ENCODE measurements at regions not wholly inside any gene's neighbourhood (a gene's known extent, or its start where the extent isn't known, plus 50 kb on each side); places are given as distances from the start of the nearest gene placed in this dataset.

DNA sequence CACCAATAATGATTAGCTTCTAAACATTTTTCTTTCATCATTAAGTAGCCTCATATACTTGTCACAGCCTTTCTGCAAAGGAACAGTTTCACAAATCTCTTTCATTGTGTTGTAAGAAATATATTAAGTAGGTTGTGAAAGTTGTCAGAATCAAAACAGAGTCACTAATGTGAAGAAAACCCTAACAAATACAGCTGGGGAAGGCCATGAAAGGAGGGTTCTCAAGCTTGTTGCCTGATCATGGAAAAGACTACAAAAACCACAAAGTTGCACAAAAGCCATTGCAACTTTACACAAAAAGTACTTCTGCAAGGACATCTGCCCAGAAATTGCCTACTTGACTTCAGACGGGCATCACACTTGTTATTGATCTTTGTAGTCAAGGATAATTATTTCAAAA, 216.1 kb downstream of the ALDH8A1 start:
- Histone ChIP-seq H3K4me1 (no peaks in the 10 kb centered on the region), H3K9me3 (no peaks in the 10 kb centered on the region), H3K27ac (no peak overlapping the region), H3K27me3 (no peaks in the 10 kb centered on the region), H3K4me3 (no peak overlapping the region), H3K36me3 (no peaks in the 10 kb centered on the region)
- WGBS (ENCODE audit: insufficient coverage, low coverage, low lambda C conversion rate, missing lambda C conversion rate), result 71% methylated on average over 1 of the region's 1 CpG
- TF ChIP-seq POLR2A (IDR thresholded peaks at IDR 0.05), result no peak
- TF ChIP-seq, protein P1, sequence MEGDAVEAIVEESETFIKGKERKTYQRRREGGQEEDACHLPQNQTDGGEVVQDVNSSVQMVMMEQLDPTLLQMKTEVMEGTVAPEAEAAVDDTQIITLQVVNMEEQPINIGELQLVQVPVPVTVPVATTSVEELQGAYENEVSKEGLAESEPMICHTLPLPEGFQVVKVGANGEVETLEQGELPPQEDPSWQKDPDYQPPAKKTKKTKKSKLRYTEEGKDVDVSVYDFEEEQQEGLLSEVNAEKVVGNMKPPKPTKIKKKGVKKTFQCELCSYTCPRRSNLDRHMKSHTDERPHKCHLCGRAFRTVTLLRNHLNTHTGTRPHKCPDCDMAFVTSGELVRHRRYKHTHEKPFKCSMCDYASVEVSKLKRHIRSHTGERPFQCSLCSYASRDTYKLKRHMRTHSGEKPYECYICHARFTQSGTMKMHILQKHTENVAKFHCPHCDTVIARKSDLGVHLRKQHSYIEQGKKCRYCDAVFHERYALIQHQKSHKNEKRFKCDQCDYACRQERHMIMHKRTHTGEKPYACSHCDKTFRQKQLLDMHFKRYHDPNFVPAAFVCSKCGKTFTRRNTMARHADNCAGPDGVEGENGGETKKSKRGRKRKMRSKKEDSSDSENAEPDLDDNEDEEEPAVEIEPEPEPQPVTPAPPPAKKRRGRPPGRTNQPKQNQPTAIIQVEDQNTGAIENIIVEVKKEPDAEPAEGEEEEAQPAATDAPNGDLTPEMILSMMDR (IDR thresholded peaks at IDR 0.05), result no peak
- ATAC-seq (no peak), DNase-seq (no peak)
- intact Hi-C loops (cut with DNase I), result no loop called here

DNA sequence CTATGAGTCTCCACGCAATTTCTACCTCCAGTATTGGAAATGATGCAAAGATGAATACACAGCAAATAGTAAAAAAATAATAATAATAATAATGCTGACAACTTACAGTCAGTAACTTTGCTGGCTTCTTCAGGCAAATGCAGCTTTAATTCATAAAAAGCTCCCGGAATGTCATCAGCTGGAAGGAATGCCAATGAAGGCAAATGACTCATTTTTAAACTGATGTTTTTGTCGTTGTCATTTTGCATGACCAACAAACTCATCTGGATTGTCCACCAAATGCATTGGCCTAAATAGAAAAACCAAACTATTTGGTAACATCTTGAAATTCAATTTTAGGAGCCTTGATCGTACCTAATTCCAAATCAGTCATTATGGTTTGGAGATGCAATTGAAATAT, 217.1 kb downstream of the ALDH8A1 start:
- no peak for TF ChIP-seq POLR2A (IDR thresholded peaks at IDR 0.05)
- TF ChIP-seq, protein P1 (IDR thresholded peaks at IDR 0.05), result no peak
- no peaks in the 10 kb centered on the region for H3K27me3 ChIP-seq
- intact Hi-C loops (cut with DNase I), result no loop called here
- WGBS (ENCODE audit: insufficient coverage, low coverage, low lambda C conversion rate, missing lambda C conversion rate), result 58% methylated on average over 4 of the region's 4 CpGs
- H3K4me3 ChIP-seq, result no peak overlapping the region
- DNase-seq (no peak), ATAC-seq (no peak)
- H3K27ac ChIP-seq, result no peak overlapping the region
- H3K4me1 ChIP-seq, result no peaks in the 10 kb centered on the region
- H3K9me3 ChIP-seq, result no peaks in the 10 kb centered on the region
- no peaks in the 10 kb centered on the region for H3K36me3 ChIP-seq

DNA sequence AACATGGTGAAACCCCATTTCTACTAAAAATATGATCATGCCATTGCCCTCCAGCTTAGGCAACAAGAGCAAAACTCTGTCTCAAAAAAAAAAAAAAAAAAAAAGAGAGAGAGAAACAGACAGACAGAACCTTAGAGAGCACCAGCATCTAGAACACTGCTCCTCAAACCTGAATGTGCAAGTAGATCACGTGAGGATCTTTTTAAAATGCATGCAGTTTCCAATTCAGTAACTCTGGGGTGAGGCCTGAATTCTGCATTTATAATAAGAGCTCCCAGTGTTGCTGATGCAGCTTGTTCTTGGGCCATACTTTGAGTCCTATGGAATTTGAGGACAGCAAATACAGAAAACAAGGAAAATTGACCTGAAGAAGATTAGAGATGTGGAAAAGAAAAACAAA, 218.3 kb downstream of the ALDH8A1 start:
- Histone ChIP-seq H3K27ac (no peak overlapping the region), H3K4me1 (no peaks in the 10 kb centered on the region), H3K9me3 (no peaks in the 10 kb centered on the region), H3K27me3 (no peaks in the 10 kb centered on the region), H3K4me3 (no peak overlapping the region), H3K36me3 (no peaks in the 10 kb centered on the region)
- no peak for DNase-seq
- intact Hi-C loops (cut with DNase I), result no loop called here
- ATAC-seq, result no peak
- WGBS (ENCODE audit: insufficient coverage, low coverage, low lambda C conversion rate, missing lambda C conversion rate), result 100% methylated on average over 1 of the region's 1 CpG
- no peak for TF ChIP-seq POLR2A (IDR thresholded peaks at IDR 0.05)
- TF ChIP-seq, protein P1 (IDR thresholded peaks at IDR 0.05), result no peak

DNA sequence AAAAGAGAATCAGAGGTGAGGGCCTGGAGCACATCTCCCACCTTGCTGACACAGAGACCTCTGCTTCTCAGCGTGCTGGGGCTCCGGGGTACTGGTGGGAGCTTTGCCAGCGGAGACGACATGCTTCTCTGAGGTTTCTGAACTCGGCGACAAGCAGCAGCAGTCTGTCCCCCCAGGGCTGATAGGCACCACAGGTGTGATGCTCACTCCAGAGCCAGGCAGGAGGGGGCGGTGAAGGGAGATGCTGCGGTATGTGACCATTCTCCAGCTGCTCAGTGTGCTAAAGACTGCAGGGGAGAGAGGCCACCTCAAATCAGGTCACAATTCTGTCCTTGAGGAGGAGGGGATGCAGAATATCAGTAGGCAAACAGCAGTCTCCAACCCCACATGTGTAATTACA, 219.9 kb downstream of the ALDH8A1 start:
- WGBS (ENCODE audit: insufficient coverage, low coverage, low lambda C conversion rate, missing lambda C conversion rate), result 88% methylated on average over 6 of the region's 8 CpGs
- no peak overlapping the region for H3K27ac ChIP-seq
- no peak for ATAC-seq
- no peaks in the 10 kb centered on the region for H3K36me3 ChIP-seq
- no peaks in the 10 kb centered on the region for H3K4me1 ChIP-seq
- no peak for DNase-seq
- no peak overlapping the region for H3K4me3 ChIP-seq
- intact Hi-C loops (cut with DNase I), result no loop called here
- no peaks in the 10 kb centered on the region for H3K9me3 ChIP-seq
- H3K27me3 ChIP-seq, result no peaks in the 10 kb centered on the region
- no peak for TF ChIP-seq POLR2A (IDR thresholded peaks at IDR 0.05)
- TF ChIP-seq, protein P1 (IDR thresholded peaks at IDR 0.05), result no peak

DNA sequence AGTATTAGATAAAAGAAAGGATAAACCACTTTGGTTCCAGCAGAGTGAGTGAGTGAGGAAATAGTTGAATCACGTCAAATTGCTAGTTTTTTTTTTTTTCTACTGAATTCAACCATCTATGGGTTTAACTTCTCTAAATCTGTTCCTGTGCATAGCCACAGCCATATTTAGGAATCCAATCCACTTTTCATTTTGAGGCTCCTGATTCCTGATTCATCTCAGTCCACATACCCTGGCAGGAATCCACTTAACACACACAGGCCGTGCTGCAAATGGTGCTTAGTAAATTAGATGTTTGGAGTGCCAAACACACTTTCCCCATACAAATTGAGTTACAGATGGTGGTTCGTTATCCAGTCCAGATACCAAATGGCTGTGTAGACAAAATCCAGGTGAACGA, 220.3 kb downstream of the ALDH8A1 start:
- no peaks in the 10 kb centered on the region for H3K36me3 ChIP-seq
- ATAC-seq (no peak), DNase-seq (no peak)
- no peak overlapping the region for H3K27ac ChIP-seq
- TF ChIP-seq, protein P1 (IDR thresholded peaks at IDR 0.05), result no peak
- TF ChIP-seq POLR2A (IDR thresholded peaks at IDR 0.05), result no peak
- intact Hi-C loops (cut with DNase I), result no loop called here
- no peaks in the 10 kb centered on the region for H3K27me3 ChIP-seq
- 70% methylated on average over 4 of the region's 4 CpGs for WGBS (ENCODE audit: insufficient coverage, low coverage, low lambda C conversion rate, missing lambda C conversion rate)
- H3K9me3 ChIP-seq, result no peaks in the 10 kb centered on the region
- no peak overlapping the region for H3K4me3 ChIP-seq
- H3K4me1 ChIP-seq, result peaks cover 0 to 4% (median 0%) of the 10 kb centered on the region in 4 donors

All from right lobe of liver (tissue), 6 donors.